OCI-LY7 (cell line): ENCODE measurements at regions not wholly inside any gene's neighbourhood (a gene's known extent, or its start where the extent isn't known, plus 50 kb on each side); places are given as distances from the start of the nearest gene placed in this dataset.

Experiments
- BruUV-seq: library from RNA; stranded (reverse); fragments of 400-500 nt; replicated peaks from 2 replicates; lab custom pipeline; 2021; lab: Mats Ljungman, UMichigan
- CTCF ChIA-PET: fragments of 300-600 bp; sonication (Branson Sonifier 250); formaldehyde crosslinking; loops from one replicate; lab custom pipeline; 2022; ENCODE audit warnings: antibody characterized with exemption; ENCODE audit not compliant: unreplicated experiment; lab: Charles Lee
- POLR2A ChIA-PET: fragments of 300-600 bp; sonication (Branson Sonifier 250); formaldehyde crosslinking; loops from one replicate; lab custom pipeline; 2022; ENCODE audit warnings: antibody characterized with exemption; lab: Charles Lee
- DNase-seq: peaks from one replicate; pipeline ENCODE4 v3.0.0-alpha.2; 2015; ENCODE audit warnings: low spot score
- H2AFZ ChIP-seq: fragments of 200-600 bp; sonication (generic), shearing (Covaris generic); 2 replicates; pipeline ENCODE4 v1.6.1; 2014; ENCODE audit warnings: mild to moderate bottlenecking, antibody characterized with exemption, low read length, moderate library complexity
- H3K27ac ChIP-seq: fragments of 200-600 bp; sonication (generic); 2 replicates; pipeline ENCODE4 v1.5.1; 2014; ENCODE audit warnings: mixed run types, low read depth, mild to moderate bottlenecking, moderate library complexity, low read length, inconsistent platforms; ENCODE audit not compliant: poor library complexity, severe bottlenecking
- H3K36me3 ChIP-seq: fragments of 200-600 bp; sonication (generic); 2 replicates; pipeline ENCODE4 v1.6.1; 2014; ENCODE audit warnings: mild to moderate bottlenecking, antibody characterized with exemption, low read length, moderate library complexity, mixed read lengths; ENCODE audit not compliant: insufficient read depth
- H3K4me1 ChIP-seq: fragments of 200-600 bp; sonication (generic); 2 replicates; pipeline ENCODE4 v1.5.1; 2014; ENCODE audit warnings: mild to moderate bottlenecking, low read length; ENCODE audit not compliant: insufficient read depth, poor library complexity, severe bottlenecking
- H3K4me2 ChIP-seq: fragments of 200-600 bp; sonication (generic); 2 replicates; pipeline ENCODE4 v1.6.1; 2014; ENCODE audit warnings: mild to moderate bottlenecking, low read length
- H3K4me3 ChIP-seq: fragments of 200-600 bp; sonication (generic); 2 replicates; pipeline ENCODE4 v1.5.1; 2014; ENCODE audit warnings: mild to moderate bottlenecking, low read depth, low read length; ENCODE audit not compliant: poor library complexity, severe bottlenecking
- H3K79me2 ChIP-seq: fragments of 200-600 bp; sonication (generic); 2 replicates; pipeline ENCODE4 v1.6.1; 2016; ENCODE audit warnings: low read depth, mild to moderate bottlenecking, low read length, moderate library complexity, mixed read lengths; ENCODE audit not compliant: insufficient read depth
- H3K9me2 ChIP-seq: fragments of 200-600 bp; sonication (generic); 2 replicates; pipeline ENCODE4 v1.6.1; 2016; ENCODE audit warnings: mild to moderate bottlenecking, low read length, mixed read lengths; ENCODE audit not compliant: insufficient read depth
- H3K9me3 ChIP-seq: fragments of 200-600 bp; sonication (generic); 2 replicates; pipeline ENCODE4 v1.6.1; 2014; ENCODE audit warnings: mild to moderate bottlenecking, mixed run types, low read length, mixed read lengths
- H4K20me1 ChIP-seq: fragments of 200-600 bp; sonication (generic); 2 replicates; pipeline ENCODE4 v1.6.1; 2014; ENCODE audit warnings: mild to moderate bottlenecking, antibody characterized with exemption, low read length, moderate library complexity, mixed read lengths; ENCODE audit not compliant: insufficient read depth
- CTCF ChIP-seq: fragments of 200-600 bp; sonication (generic); conservative IDR thresholded peaks from 2 replicates; pipeline ENCODE4 v1.5.1; 2014; ENCODE audit warnings: mild to moderate bottlenecking, antibody characterized with exemption, low read length, moderate library complexity, mixed read lengths
- EZH2phosphoT487 ChIP-seq: fragments of 200-600 bp; sonication (generic); IDR thresholded peaks from 2 replicates; pipeline ENCODE4 v1.6.1; 2018; ENCODE audit warnings: low read depth, borderline replicate concordance, mild to moderate bottlenecking, mixed run types, antibody characterized with exemption, low read length, moderate library complexity, mixed read lengths
- intact Hi-C: fragments of 100-400 bp; cut with micrococcal nuclease; formaldehyde crosslinking; loops from one replicate; pipeline ENCODE4 v1.10.0; 2022; ENCODE audit not compliant: unreplicated experiment

- ChIA-PET CTCF (interaction anchor here (0.5 to 0.6 kb wide), 2 partner anchors 154 to 311 kb away, joined by 3 to 4 read pairs; no protein-coding TSS in a partner anchor), POLR2A (no interaction called here)
- intact Hi-C loops = loop anchor here (1.0 kb wide), 1 partner anchor 46 kb away; no protein-coding TSS in a partner anchor
- H3K4me1 ChIP-seq = no peaks in the 10 kb centered on the region
- no peaks in the 10 kb centered on the region for H4K20me1 ChIP-seq
- no peak for TF ChIP-seq CTCF
- no peak for TF ChIP-seq EZH2phosphoT487
- no peaks in the 10 kb centered on the region for H3K9me2 ChIP-seq
- no peak overlapping the region for H3K27ac ChIP-seq
- DNase-seq = no peak
- no peaks in the 10 kb centered on the region for H3K36me3 ChIP-seq
- no peak overlapping the region for H2AFZ ChIP-seq
- H3K4me2 ChIP-seq = no peak overlapping the region
- H3K4me3 ChIP-seq = no peak overlapping the region
- 0 out of 2 replicates have a peak, but pooled peaks cover 3% of the 10 kb centered on the region for H3K9me3 ChIP-seq
- no peaks in the 10 kb centered on the region for H3K79me2 ChIP-seq
- no TSS peak for BruUV-seq
Measured at GRCh38 chr3:16741890-16742289, 136.7 kb upstream of the DAZL start.

- no TSS peak for BruUV-seq
- TF ChIP-seq CTCF (no peak), EZH2phosphoT487 (no peak)
- no peak overlapping the region for H2AFZ ChIP-seq
- H3K4me1 ChIP-seq = no peaks in the 10 kb centered on the region
- ChIA-PET POLR2A (no interaction called here), CTCF (no interaction called here)
- no peaks in the 10 kb centered on the region for H3K79me2 ChIP-seq
- H3K9me2 ChIP-seq = no peaks in the 10 kb centered on the region
- H3K27ac ChIP-seq = no peak overlapping the region
- no peak overlapping the region for H3K4me3 ChIP-seq
- intact Hi-C loops = no loop called here
- H3K4me2 ChIP-seq = no peak overlapping the region
- 0 out of 2 replicates have a peak, but pooled peaks cover 3% of the 10 kb centered on the region for H3K9me3 ChIP-seq
- no peaks in the 10 kb centered on the region for H3K36me3 ChIP-seq
- no peaks in the 10 kb centered on the region for H4K20me1 ChIP-seq
- no peak for DNase-seq
Measured at GRCh38 chr3:16743276-16743675, 138.1 kb upstream of the DAZL start.

- intact Hi-C loops = no loop called here
- H4K20me1 ChIP-seq = no peaks in the 10 kb centered on the region
- no peaks in the 10 kb centered on the region for H3K9me3 ChIP-seq
- no peak overlapping the region for H2AFZ ChIP-seq
- BruUV-seq = no TSS peak
- CTCF ChIA-PET = no interaction called here
- POLR2A ChIA-PET = no interaction called here
- H3K4me3 ChIP-seq = no peak overlapping the region
- H3K4me2 ChIP-seq = no peak overlapping the region
- no peaks in the 10 kb centered on the region for H3K79me2 ChIP-seq
- H3K27ac ChIP-seq = no peak overlapping the region
- no peaks in the 10 kb centered on the region for H3K9me2 ChIP-seq
- DNase-seq = no peak
- TF ChIP-seq CTCF (no peak), EZH2phosphoT487 (no peak)
- no peaks in the 10 kb centered on the region for H3K36me3 ChIP-seq
- H3K4me1 ChIP-seq = no peaks in the 10 kb centered on the region
Measured at GRCh38 chr3:16759227-16759903, 125.4 kb upstream of the PLCL2 start.
